Fibroblast of the conjunctiva (primary cell): ENCODE measurements at regions not wholly inside any gene's neighbourhood (a gene's known extent, or its start where the extent isn't known, plus 50 kb on each side); places are given as distances from the start of the nearest gene placed in this dataset.

Experiments used
- DNase-seq: peaks from one replicate; pipeline ENCODE4 v3.0.0-alpha.2; 2010; ENCODE audit warnings: low read depth

DNA sequence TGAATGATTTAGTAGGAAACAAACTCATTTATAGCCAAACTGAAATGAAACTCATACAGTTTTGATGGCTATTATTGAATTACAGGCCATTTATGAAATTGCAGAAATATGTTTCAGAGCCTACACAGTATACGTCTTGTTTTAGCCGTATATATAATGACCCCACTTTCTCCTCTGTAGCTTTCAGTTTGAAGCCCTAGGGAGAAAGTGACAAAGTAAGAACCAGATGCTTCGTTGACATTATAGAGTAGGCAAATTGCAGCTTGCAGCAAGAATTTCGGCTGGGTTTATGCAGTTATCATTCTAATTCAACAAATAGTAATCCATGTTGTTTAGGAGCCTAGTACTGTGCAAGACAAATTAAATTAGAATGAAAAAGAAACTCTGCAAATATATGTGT, 836.3 kb upstream of the ADGRL4 start:
- DNase-seq, result no peak

DNA sequence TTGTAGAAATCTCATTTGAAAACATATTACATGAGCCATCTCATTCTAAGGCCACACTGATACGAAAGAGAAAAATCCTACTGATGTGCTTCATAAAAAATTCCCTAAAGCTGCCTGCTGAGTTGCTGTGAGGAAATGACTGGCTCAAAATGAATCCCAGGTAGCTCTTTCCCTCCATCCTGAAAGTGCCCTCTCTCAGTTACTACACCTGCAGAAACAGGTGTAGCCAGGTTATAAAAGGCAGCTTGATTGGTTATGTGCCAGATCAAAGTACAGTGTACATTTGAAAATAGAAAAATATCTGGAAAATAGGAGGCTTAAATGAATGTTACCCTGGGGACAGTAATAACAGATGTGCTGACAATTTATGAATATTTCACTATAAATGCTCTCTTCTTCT, 833.4 kb upstream of the ADGRL4 start:
- DNase-seq, result no peak

DNA sequence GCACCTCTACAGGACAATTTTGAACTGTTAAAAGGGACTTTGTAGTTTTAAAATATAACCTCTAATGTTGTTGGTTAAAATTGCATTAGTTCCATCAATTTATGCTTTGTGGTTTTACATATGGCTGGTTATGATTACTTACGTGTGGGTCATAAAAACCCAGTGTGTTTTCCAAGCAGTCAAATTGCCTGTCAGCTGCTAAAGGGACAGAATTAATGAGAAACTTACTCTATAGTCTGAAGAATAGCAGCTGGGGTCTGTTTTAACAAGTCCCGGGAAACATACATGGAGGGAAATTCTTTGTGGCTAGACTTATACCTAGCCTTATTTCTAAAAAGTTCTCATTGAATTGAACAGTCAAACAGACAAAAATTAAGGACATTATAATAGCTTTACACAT, 820.9 kb upstream of the ADGRL4 start:
- no peak for DNase-seq

DNA sequence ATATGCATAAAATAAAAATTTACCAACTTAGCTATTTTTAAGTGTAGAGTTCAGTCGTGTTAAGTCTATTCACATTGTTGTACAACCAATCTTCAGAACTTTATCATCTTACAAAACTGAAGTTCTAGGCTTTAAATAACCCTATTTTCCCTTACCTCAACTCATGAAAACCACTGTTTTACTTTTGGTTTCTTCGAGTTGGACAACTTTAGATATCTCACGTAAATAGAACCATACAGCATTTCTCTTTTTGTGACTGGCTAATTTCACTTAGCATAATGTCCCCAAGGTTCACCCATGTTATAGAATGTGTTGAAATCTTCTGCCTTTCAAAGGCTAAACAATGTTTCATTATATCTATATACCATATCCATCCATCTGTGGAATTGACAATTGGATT, 819.0 kb upstream of the ADGRL4 start:
- DNase-seq, result no peak

DNA sequence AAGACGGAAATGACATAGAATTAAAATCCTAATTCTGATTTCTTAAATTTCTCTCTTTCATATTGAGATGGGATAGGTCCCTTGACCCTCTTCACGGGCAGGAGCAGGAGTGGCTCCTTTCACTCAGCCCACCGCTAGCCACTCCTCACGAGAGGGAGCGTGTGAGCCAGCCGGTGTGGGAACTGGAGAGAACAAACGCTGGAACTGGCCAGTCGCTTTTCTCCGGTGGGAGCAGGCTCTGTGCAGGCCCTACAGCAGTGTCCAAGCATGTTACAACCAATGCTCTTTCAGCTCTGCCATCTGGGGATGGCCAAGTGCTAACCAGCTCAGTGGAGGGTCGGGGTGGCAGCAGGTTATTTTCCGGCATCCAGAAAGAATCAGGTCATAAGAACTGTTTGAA, 815.5 kb upstream of the ADGRL4 start:
- no peak for DNase-seq

DNA sequence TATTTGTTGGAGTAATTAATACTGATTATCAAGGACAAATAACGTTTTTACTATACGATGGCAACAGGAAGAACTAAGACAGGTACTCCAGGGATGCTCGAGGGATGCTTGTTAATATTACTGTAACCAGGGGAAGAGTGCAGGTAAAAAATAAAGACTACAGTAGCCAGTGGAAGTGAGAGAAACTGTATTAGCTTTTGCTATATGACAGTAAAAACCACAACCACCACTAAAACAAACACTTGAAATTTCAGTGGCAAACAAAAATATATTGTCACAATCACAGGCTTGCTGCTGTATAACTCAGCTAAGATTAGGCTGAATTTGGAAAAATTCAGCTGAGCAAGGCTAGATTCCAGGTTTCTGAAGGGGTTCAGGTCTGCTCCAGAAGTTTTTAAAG, 812.6 kb upstream of the ADGRL4 start:
- DNase-seq, result no peak

DNA sequence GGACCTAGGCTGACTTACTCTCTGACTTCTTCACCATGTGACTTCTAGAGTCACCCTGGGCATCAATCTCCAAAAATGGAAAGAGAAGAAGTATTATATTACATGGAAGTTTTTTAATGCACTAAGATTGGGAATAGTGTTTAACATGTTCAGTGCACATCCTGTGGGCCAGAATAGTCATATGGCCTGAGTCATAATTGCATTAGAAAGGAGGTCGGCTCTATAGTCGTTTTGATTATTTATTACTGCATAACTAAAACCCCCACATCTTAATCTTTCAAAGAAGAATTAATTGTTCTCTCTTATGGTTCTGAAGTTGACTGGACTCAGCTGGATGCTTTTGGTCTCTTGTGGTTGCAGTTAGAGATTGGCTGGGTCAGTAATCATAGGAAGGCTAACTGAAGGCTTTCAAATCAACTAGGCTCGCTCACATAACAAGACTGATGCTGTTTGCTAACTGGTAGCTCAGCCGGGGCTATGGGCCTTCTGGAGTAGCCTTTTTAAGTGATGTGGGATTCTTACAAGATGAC, 810.6 kb upstream of the ADGRL4 start:
- DNase-seq, result no peak

DNA sequence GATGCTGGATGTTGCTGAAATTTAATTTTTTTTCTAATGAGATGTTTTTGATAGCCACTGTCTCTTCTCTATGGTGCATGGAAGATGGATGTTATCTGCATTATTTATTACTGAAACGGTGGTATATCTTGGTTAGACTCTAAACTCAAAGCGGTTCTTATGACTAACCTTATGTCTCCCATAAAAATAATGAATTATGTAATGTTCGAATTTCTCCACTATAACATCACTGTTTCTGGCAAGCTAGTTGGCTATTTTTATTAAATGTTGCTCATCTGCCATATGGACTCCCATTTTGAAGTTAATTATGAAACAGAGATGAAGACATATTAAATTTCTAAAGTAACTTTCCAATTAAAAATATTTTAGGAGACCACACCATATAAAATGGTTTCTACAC, 808.6 kb upstream of the ADGRL4 start:
- DNase-seq, result no peak

DNA sequence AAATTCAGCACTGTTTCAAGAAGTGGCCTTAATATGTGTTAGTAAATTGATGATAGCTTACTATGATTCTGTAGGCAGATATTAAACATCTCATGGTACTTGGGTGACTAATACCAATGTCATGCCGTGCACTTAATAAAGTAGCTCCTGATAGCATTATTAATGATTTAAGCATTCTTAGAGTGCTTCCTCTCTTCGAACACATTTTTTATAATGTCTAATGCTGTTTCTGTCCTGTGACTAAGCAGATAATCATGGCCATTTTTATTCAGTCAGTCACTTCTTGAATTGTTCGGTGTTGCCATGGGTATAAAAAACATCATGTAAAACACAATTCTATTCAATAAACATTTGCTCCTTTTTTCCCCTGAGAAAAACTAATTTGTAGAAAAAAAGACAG, 804.6 kb upstream of the ADGRL4 start:
- peak; percentile 24 for DNase-seq

DNA sequence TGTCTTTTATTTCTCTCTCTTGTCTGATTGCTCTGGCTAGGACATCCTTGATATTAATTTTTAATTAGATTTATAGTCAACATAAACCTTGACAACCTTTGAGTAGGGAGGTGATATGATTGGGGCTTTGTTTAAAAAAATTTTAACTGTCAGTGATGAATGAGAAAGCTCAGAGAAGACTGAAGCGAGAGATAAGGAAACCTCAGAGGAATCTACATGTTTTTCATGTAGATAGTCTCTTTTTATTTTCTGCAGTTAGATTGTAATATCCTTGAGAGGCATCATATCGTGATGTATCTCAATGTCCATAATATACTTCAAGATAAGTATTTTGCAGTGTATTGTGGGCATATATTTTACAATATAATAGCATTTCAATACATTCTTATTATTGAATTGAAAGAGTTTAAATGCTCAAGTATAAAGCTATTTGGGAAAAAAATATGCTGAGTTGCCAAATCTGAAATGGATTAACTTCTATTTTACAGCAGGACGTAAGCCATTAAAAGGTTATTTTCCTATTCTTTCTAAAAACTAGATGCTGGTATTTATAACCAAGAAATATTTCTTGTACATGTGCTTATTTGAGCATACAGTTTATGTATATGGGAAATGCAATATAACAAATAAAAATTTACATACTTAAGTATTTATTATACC, 802.4 kb upstream of the ADGRL4 start:
- no peak for DNase-seq

DNA sequence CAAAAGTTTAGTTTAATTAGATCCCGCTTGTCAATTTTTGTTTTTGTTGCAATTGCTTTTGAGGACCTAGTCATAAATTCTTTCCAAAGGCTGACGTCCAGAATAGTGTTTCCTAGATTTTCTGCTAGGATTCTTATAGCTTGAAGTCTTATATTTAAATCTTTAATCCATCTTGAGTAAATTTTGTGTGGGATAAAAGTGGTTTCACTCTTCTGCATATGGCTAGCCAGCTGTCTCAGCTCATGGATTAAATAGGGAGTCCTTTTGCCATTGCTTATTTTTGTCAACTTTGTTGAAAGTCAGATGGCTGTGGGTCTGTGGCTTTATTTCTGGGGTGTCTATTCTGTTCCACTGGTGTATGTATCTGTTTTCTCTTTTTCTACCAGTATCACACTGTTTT, 801.3 kb upstream of the ADGRL4 start:
- no peak for DNase-seq

DNA sequence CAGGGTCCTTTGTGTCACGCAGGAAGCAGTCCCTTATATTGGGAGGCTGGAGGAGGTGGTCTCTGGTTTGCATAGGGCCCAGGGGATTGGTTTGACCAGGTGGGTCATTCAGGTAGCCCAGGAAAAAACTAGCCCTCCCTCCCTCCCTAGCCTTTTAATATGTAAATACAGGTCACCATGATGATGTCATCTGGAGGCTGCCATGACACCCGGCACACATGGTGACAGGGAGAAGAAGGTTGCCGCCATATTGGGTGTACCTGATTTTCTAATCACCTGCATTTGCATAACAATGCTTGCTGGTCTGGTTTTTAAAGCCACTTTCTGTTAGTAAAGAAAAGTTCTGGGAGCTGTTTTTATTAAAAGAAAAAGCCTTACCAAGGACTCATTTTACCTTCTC, 791.0 kb upstream of the ADGRL4 start:
- no peak for DNase-seq

DNA sequence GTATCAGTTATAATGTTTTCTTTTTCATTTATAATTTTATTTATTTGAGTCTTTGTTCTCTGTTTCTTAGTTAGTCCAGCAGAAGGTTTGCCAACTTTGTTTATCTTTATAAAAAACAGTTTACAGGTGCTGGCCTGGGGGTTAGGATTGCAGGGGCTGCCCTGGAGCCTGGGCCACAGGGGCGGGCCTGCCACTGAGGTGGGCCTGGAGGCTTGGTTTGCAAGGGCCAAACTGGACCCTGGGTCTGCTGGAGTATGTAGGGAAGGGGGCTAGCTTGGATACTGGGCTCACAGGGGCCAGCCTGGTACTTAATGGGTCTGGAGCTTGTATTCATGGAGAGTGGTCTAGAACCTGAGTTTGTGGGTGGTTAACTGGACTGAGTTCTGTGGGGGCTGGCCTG, 789.9 kb upstream of the ADGRL4 start:
- DNase-seq, result no peak

DNA sequence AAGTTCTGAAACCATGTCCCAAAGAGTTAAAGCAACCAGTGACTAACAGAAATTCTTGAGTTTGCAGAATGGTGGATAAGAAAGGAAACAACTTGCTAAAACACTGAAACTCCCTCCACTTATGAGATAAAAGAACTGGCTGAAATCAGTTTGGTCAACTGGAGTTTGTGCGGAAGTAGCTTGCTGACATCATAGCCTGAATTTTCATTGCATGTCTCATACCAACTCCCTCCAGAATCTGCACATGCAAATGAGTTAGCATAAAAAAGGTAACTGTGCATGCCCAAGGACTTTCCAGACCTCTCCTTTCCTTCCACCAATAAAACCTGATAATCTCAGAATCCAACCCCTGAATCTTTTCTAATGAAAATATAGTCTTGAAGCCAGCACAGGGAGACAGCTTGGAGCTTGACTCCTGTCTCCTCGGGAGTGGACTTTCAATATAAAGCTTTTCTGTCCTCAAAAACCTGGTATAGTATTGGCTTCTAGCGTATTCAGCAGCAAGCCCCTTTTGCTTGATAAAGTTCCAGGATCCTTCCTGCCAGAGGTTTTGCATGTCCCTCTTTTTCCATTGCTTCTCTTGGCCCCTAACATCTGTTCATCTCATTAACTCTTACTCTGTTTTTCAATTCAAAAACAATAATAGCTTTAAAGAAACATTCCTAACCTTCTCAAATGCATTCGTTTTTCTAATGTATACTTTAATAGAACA, 785.8 kb upstream of the ADGRL4 start:
- DNase-seq, result no peak

DNA sequence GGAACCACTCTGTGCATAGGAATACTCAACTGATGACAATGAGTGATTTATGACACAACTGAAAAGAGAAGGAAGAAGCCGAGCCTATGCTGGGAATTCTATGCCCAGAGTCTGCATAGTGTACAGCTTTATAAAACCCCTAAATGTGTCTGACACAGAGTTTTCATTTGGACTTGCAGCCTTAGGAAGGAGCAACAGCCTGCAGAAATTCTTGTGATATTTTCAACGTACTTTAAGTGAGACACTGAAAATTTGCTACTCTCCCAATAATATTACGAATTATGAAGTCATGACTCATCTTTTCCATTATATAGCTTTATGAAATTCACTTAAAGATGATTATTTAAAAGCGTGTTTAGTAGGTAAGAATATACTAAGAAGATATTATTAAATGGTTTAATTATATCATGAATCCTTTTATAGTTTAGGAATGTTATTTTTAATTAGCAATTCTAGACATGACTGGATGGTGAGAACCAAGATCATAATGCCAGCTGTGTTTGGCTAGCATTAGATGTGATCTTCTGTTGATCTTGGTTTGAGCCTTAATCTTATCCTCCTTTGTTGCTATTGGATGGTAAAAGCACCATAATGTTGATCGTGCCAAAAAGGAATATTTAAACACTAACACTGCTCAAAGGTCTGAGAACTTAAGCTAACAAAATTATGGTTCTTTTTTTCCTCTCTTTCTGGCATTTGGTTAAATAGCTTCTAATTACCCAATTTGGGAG, 785.1 kb upstream of the ADGRL4 start:
- no peak for DNase-seq

DNA sequence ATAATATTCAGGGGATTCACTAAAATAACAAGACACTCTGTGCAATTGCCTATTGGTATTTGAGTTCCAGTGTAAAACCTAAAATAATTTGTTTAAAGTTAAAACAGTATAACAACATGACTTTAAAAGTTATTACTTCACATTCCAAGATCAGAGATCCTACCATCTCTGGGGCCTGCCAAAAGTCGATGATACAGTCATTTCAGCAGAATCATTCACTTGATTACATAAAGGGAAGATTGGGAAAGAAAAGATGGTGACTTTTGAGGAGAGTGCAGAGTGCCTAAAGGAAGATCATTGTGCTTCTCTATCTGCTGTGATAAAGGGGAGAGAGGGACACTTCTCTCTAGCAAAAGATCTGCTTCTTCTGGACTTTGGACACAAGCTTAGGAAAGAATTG, 784.4 kb upstream of the ADGRL4 start:
- DNase-seq, result no peak

DNA sequence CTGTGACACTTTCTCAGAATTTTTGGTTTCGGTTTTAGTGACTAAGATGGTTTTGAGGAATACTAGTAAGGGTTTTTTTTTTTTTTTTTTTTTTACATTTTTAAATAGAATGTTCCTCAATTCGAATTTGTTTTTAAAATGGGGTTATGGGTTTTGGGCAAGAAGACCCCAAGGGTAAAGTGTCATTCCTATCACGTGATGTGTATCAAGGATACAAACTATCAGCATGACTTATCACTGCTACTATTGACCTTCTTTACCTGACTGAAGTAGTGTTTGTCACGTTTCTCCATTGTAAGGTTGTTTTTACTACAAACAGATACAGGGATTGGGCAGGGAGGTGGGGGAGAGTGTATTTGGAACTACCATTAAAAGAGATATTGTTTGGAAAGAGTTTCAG, 781.1 kb upstream of the ADGRL4 start:
- no peak for DNase-seq

DNA sequence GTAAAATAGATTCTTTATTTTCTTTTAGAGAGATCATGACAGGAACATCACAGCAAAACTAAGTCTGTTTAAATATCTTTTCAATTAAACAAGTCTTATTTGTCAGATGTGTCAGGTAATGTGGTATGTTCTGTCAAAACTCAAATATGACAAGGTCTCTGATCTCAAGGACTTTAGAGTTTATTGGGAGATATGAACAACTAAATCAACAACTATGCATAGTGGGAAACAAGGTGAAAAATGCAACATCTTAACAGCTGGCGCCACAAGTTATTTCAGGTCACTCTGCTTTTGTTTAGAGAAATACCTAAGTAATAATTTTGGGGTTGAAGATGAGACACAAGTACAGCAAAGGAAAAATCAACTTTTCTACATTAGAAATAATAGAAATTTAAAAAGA, 779.4 kb upstream of the ADGRL4 start:
- no peak for DNase-seq

DNA sequence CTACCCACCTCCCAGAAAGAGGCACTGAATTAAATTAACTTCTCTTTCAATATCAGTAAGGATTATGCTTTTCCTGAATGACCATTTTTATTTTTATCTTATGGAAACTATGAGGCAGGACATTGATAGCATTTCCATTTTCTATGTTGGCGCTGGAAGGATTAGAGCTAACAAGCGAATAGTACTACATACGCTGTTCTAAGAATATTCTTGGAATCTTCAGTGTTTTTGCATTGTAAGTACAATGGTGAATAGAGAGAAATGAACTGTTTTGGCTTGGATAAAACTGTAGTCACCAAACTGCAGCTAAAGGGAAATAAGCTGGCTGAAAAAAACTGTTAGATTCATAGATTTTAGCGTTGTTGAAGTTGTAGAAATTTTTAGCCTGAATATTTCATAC, 779.0 kb upstream of the ADGRL4 start:
- no peak for DNase-seq

DNA sequence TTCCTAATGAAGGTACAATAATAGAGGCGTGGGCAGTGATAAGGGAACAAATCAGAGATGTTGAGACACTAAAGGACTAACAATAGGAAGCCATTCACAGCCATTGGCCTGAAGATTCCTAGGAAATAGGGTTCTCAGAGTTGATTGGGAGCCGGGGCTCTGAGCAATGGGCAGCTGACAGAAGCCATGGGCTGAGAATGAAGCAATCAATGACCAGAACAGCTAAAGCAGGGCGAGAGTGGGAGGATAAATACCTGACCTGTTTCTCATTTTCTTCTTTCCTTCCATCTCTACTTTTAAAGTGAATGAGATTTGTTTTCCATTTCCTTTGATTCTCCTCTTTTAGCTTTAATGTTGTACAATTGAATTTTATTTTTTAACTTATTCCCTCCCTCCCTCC, 774.7 kb upstream of the ADGRL4 start:
- DNase-seq, result no peak

DNA sequence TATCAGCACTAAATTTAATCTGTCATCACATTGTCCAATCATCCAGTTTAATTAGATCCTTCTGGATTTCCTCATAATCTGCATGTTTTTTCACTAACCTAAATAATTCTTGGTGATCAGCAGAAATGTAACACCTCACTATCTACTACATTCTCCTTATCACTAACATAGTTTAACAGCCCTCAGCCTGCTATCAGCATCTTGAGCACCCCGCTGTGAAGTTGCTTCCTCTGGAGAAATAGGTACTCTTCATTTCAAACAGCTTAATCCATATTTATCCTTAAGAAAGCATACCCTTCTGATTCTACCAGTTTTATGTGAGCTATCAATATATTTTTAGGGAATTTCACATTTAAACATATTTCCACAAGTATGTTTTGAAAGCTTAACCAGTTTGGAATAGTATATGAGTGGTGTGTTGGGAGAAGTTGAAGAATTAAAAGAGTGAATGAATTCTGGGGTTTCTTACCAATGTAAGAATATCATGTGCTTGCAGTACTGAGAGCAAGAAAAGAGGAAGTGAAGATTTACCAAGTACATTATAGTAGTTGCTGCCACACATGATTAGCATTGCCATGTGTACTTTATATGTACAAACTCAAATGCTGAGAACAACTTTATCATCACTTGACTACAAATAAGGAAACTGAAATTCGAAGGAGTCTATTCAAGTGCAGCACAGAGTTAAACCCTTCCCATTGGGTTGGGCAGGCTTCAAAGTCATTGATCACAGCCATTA, 771.1 kb upstream of the ADGRL4 start:
- DNase-seq, result no peak

DNA sequence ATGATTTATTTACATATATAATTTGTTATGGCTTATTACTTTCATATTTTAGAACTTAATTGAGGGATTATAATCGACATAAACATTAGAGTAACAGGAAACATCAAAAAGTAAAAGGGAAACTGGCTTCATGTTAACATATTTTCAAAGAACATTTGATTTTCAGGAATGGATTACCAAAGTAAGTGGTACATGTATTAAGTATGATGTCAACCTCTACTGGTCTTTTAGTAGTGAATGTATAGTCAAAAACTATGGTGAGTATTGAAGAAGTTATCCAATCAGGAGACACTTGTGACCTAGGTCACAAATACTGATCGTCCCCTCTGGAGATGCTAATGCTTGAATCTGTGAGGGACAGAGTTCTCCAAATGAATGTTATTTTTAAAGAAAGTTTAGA, 768.9 kb upstream of the ADGRL4 start:
- no peak for DNase-seq

DNA sequence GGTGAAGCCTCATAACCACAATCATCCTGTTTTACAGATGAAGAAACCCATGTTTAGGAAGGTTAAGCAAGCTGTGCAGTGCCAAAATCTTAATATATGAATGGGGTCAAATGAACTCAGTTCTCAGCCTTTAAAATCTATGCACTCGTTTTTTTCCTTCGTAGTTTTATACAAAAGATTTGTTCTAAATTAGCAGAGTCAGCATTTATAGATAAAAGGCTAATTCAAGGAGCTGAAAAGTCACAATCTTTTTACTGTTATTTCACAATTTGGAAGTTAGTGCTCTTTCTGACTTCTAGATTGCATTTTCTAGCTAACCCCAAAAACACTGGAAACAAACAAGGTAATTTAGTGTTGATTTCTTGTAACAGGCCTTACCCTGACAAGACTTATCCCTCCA, 766.9 kb upstream of the ADGRL4 start:
- DNase-seq, result no peak
